ENCODE measurements at regions not wholly inside any gene's neighbourhood (a gene's known extent, or its start where the extent isn't known, plus 50 kb on each side); places are given as distances from the start of the nearest gene placed in this dataset.

DNA sequence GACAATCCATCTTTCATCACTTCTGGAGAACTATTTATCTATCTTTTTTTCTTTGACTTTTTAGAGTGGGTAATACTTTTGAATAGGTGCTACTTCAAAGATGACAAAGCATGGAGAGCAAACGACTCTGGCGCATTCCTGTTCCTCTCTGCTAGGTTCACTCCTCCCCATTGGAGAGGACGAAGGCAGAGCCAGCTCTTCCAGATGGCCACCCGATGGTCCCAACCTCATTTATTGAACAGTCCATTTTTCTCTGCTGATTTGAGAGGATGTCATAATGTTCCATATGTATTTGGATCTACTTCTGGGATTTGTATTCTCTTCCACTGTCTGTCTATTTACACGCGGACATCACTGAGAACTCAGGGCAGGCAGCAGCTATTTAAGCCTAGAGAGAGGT is 284.3 kb upstream of the CXCR4 start:
- intact Hi-C loops (cut with micrococcal nuclease; ENCODE audit: unreplicated experiment): no loop called here
- H3K27me3 ChIP-seq (replicated peaks; ENCODE audit: insufficient read depth, low read depth, low read length, poor library complexity): peaks cover 10% of the 10 kb centered on the region
- CTCF ChIA-PET: no interaction called here
- no peak for DNase-seq (ENCODE audit: low spot score)
- H3K36me3 ChIP-seq (ENCODE audit: insufficient read depth, low read length, poor library complexity, severe bottlenecking): no peaks in the 10 kb centered on the region
- BruUV-seq (replicated peaks): no TSS peak
- H3K4me3 ChIP-seq (ENCODE audit: low read depth, low read length, poor library complexity, severe bottlenecking): no peak overlapping the region
- POLR2A ChIA-PET (ENCODE audit: low non-redundant PET): no interaction called here
- no peak overlapping the region for H3K27ac ChIP-seq (ENCODE audit: low read depth, low read length, poor library complexity, severe bottlenecking)
- no peaks in the 10 kb centered on the region for H3K9me3 ChIP-seq (ENCODE audit: low read depth, low read length, poor library complexity, severe bottlenecking)
- no peaks in the 10 kb centered on the region for H3K4me1 ChIP-seq (ENCODE audit: insufficient read depth, low read length, poor library complexity, severe bottlenecking)
- TF ChIP-seq, protein P1, sequence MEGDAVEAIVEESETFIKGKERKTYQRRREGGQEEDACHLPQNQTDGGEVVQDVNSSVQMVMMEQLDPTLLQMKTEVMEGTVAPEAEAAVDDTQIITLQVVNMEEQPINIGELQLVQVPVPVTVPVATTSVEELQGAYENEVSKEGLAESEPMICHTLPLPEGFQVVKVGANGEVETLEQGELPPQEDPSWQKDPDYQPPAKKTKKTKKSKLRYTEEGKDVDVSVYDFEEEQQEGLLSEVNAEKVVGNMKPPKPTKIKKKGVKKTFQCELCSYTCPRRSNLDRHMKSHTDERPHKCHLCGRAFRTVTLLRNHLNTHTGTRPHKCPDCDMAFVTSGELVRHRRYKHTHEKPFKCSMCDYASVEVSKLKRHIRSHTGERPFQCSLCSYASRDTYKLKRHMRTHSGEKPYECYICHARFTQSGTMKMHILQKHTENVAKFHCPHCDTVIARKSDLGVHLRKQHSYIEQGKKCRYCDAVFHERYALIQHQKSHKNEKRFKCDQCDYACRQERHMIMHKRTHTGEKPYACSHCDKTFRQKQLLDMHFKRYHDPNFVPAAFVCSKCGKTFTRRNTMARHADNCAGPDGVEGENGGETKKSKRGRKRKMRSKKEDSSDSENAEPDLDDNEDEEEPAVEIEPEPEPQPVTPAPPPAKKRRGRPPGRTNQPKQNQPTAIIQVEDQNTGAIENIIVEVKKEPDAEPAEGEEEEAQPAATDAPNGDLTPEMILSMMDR (conservative IDR thresholded peaks at IDR 0.05; ENCODE audit: low read depth, low read length): no peak
- TF ChIP-seq EZH2 (IDR thresholded peaks at IDR 0.05; ENCODE audit: borderline replicate concordance, low read depth, low read length, poor library complexity, severe bottlenecking): no peak

DNA sequence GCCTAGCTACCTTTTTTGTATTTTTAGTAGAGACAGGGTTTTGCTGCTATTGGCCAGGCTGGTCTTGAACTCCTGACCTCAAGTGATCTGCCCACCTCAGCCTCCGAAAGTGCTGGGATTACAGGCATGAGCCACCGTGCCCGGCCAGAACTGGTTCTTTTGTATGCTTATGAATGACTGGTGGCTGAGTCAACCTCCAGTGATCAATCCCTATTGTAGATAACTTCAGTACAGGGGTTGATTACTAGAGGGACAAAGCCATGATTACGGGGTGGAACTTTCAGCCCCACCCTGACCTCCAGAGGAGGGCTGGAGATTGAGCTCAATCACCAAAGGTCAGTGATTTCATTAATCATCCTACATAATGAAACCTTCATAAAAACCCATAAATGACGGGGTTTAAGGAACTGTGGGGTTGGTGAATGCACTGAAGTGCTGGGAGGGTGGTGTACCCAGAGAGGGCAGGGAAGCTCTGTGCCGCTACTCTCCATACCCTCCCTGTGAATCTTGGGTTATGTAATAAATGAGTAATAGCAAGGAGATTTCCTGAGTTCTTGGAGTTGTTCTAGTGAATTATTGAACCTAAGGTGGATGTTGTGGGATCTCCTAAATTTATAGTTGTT is 281.8 kb upstream of the CXCR4 start:
- Histone ChIP-seq H3K4me3 (ENCODE audit: low read depth, low read length, poor library complexity, severe bottlenecking) (no peak overlapping the region), H3K36me3 (ENCODE audit: insufficient read depth, low read length, poor library complexity, severe bottlenecking) (no peaks in the 10 kb centered on the region), H3K27ac (ENCODE audit: low read depth, low read length, poor library complexity, severe bottlenecking) (no peak overlapping the region), H3K9me3 (ENCODE audit: low read depth, low read length, poor library complexity, severe bottlenecking) (no peaks in the 10 kb centered on the region), H3K4me1 (ENCODE audit: insufficient read depth, low read length, poor library complexity, severe bottlenecking) (no peaks in the 10 kb centered on the region), H3K27me3 (replicated peaks; ENCODE audit: insufficient read depth, low read depth, low read length, poor library complexity) (peaks cover 6% of the 10 kb centered on the region)
- DNase-seq (ENCODE audit: low spot score): no peak
- BruUV-seq (replicated peaks): no TSS peak
- POLR2A ChIA-PET (ENCODE audit: low non-redundant PET): interaction anchor here (0.6 kb wide), 1 partner anchor 47 kb away, joined by 4 read pairs; no protein-coding TSS in a partner anchor
- CTCF ChIA-PET: no interaction called here
- intact Hi-C loops (cut with micrococcal nuclease; ENCODE audit: unreplicated experiment): no loop called here
- TF ChIP-seq, protein P1 (conservative IDR thresholded peaks at IDR 0.05; ENCODE audit: low read depth, low read length): no peak
- TF ChIP-seq EZH2 (IDR thresholded peaks at IDR 0.05; ENCODE audit: borderline replicate concordance, low read depth, low read length, poor library complexity, severe bottlenecking): no peak

DNA sequence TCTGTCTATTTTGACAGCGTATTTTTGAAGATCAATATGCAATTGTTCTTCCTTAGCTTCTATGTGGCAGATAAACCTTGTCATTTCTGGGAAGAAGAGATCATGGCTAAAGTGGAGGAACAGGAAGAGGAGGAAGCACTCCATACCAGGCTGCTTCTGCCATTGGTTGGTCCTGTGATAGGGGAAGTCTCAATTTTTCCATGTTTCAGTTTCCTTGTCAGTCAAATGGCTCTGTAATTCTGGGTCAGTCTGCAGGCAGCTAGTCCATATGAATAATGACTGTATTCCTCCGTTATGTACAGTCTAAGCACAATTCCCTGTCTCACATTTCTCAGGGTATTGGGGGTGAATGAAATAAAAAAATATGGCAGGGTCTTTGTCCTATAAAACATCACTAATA is 277.6 kb upstream of the CXCR4 start:
- H3K4me3 ChIP-seq (ENCODE audit: low read depth, low read length, poor library complexity, severe bottlenecking): no peak overlapping the region
- H3K9me3 ChIP-seq (ENCODE audit: low read depth, low read length, poor library complexity, severe bottlenecking): no peaks in the 10 kb centered on the region
- ChIA-PET CTCF (interaction anchor here (0.5 kb wide), 1 partner anchor 1386 kb away, joined by 4 read pairs; no protein-coding TSS in a partner anchor), POLR2A (ENCODE audit: low non-redundant PET) (no interaction called here)
- H3K27me3 ChIP-seq (replicated peaks; ENCODE audit: insufficient read depth, low read depth, low read length, poor library complexity): no peaks in the 10 kb centered on the region
- DNase-seq (ENCODE audit: low spot score): no peak
- H3K36me3 ChIP-seq (ENCODE audit: insufficient read depth, low read length, poor library complexity, severe bottlenecking): no peaks in the 10 kb centered on the region
- no TSS peak for BruUV-seq (replicated peaks)
- H3K4me1 ChIP-seq (ENCODE audit: insufficient read depth, low read length, poor library complexity, severe bottlenecking): no peaks in the 10 kb centered on the region
- no peak overlapping the region for H3K27ac ChIP-seq (ENCODE audit: low read depth, low read length, poor library complexity, severe bottlenecking)
- intact Hi-C loops (cut with micrococcal nuclease; ENCODE audit: unreplicated experiment): no loop called here
- TF ChIP-seq, protein P1 (conservative IDR thresholded peaks at IDR 0.05; ENCODE audit: low read depth, low read length): no peak
- no peak for TF ChIP-seq EZH2 (IDR thresholded peaks at IDR 0.05; ENCODE audit: borderline replicate concordance, low read depth, low read length, poor library complexity, severe bottlenecking)
